HepG2 (cell line): ENCODE measurements at regions not wholly inside any gene's neighbourhood (a gene's known extent, or its start where the extent isn't known, plus 50 kb on each side); places are given as distances from the start of the nearest gene placed in this dataset.

ENCODE experiments used
- CTCF ChIP-seq: sonication (generic); formaldehyde crosslinking; IDR thresholded peaks from 2 replicates; pipeline ENCODE4 v1.5.0; 2020; ENCODE audit warnings: mild to moderate bottlenecking, missing genetic modification reagents, moderate library complexity
- GABPB1 ChIP-seq: IDR thresholded peaks from 2 replicates; pipeline ENCODE4 v1.6.1; 2016; ENCODE audit warnings: mild to moderate bottlenecking, missing genetic modification reagents, moderate library complexity, missing compliant biosample characterization
- GATAD2A ChIP-seq: IDR thresholded peaks from 2 replicates; pipeline ENCODE4 v1.6.1; 2016
- POLR2A ChIP-seq, 2 experiments: IDR thresholded peaks; 2 replicates each; pipeline ENCODE4 v1.6.1; 2011; ENCODE audit warnings: low read depth in 2 of 2, low read length in 2 of 2, mild to moderate bottlenecking in 1 of 2, moderate library complexity in 1 of 2; ENCODE audit not compliant: insufficient read depth in 1 of 2
- POLR2AphosphoS5 ChIP-seq: IDR thresholded peaks from 2 replicates; pipeline ENCODE4 v1.6.1; 2012; ENCODE audit warnings: low read depth, low read length
- RELA ChIP-seq: sonication (generic); formaldehyde crosslinking; IDR thresholded peaks from 2 replicates; pipeline ENCODE4 v1.4.0; 2020; ENCODE audit warnings: missing genetic modification reagents
- ZBTB7B ChIP-seq: sonication (generic); formaldehyde crosslinking; IDR thresholded peaks from 2 replicates; pipeline ENCODE4 v1.4.0; 2020; ENCODE audit warnings: missing genetic modification reagents
- ZNF382 ChIP-seq: sonication (generic); formaldehyde crosslinking; IDR thresholded peaks from 2 replicates; pipeline ENCODE4 v1.5.0; 2020; ENCODE audit warnings: missing genetic modification reagents, mild to moderate bottlenecking, borderline replicate concordance
- ZNF512 ChIP-seq: sonication (generic); formaldehyde crosslinking; IDR thresholded peaks from 2 replicates; pipeline ENCODE4 v1.4.0; 2020; ENCODE audit warnings: mild to moderate bottlenecking, missing genetic modification reagents
- ZNF781 ChIP-seq: sonication (generic); formaldehyde crosslinking; IDR thresholded peaks from 2 replicates; pipeline ENCODE4 v1.5.1; 2020; ENCODE audit warnings: borderline replicate concordance, mild to moderate bottlenecking, missing genetic modification reagents; ENCODE audit errors: not compliant biosample characterization
- ZNF841 ChIP-seq: sonication (generic); formaldehyde crosslinking; IDR thresholded peaks from 2 replicates; pipeline ENCODE4 v1.8.1; 2023; ENCODE audit warnings: missing genetic modification reagents, borderline replicate concordance
- TF ChIP-seq, protein P1 (sequence below): sonication (generic); formaldehyde crosslinking; IDR thresholded peaks from 2 replicates; pipeline ENCODE4 v1.4.0; 2020; ENCODE audit warnings: missing genetic modification reagents, mild to moderate bottlenecking, borderline replicate concordance
- TF ChIP-seq, protein P2 (sequence below): sonication (generic); formaldehyde crosslinking; IDR thresholded peaks from 2 replicates; pipeline ENCODE4 v1.5.0; 2020; ENCODE audit warnings: mild to moderate bottlenecking, missing genetic modification reagents, borderline replicate concordance

DNA sequence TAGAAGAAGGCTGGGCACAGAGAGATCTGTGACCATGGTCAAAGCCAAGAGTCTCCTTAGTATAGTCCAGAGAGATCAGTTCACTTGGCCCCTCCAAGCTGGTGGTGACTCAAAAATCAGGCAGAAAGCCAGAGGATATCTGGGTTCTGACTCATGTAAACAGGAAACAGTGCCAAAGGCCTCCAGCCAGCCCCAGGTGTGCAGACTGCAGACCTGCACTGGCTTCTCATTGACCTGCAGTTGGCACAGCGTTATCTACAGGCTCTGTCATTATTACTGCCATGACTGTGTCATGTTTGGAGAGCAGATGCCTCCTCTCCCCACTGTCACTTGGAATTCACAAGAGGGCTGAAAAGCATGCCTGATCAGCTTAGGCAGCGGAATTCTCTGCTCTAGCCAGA is 295.7 kb upstream of the PRKD1 start:
- TF ChIP-seq CTCF (CRISPR knock-in tag) (no peak), POLR2A (IDR thresholded peaks at IDR 0.05; ENCODE audit: insufficient read depth in 1 of 2, low read depth in 2 of 2, low read length in 2 of 2) (no peak), GATAD2A (no peak), ZBTB7B (CRISPR knock-in tag) (no peak), RELA (CRISPR knock-in tag) (no peak), ZNF512 (CRISPR knock-in tag) (no peak), ZNF382 (CRISPR knock-in tag) (no peak), GABPB1 (no peak; the same call in 1 of the 2 replicates), ZNF781 (CRISPR knock-in tag) (no peak), POLR2AphosphoS5 (no peak), ZNF841 (no peak)
- TF ChIP-seq, protein P1, sequence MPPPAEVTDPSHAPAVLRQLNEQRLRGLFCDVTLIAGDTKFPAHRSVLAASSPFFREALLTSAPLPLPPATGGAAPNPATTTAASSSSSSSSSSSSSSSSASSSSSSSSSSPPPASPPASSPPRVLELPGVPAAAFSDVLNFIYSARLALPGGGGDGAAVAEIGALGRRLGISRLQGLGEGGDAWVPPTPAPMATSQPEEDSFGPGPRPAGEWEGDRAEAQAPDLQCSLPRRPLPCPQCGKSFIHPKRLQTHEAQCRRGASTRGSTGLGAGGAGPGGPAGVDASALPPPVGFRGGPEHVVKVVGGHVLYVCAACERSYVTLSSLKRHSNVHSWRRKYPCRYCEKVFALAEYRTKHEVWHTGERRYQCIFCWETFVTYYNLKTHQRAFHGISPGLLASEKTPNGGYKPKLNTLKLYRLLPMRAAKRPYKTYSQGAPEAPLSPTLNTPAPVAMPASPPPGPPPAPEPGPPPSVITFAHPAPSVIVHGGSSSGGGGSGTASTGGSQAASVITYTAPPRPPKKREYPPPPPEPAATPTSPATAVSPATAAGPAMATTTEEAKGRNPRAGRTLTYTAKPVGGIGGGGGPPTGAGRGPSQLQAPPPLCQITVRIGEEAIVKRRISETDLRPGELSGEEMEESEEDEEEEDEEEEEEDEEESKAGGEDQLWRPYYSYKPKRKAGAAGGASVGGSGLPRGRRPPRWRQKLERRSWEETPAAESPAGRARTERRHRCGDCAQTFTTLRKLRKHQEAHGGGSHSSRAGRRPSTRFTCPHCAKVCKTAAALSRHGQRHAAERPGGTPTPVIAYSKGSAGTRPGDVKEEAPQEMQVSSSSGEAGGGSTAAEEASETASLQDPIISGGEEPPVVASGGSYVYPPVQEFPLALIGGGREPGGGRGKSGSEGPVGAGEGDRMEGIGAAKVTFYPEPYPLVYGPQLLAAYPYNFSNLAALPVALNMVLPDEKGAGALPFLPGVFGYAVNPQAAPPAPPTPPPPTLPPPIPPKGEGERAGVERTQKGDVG: no peak
- TF ChIP-seq, protein P2, sequence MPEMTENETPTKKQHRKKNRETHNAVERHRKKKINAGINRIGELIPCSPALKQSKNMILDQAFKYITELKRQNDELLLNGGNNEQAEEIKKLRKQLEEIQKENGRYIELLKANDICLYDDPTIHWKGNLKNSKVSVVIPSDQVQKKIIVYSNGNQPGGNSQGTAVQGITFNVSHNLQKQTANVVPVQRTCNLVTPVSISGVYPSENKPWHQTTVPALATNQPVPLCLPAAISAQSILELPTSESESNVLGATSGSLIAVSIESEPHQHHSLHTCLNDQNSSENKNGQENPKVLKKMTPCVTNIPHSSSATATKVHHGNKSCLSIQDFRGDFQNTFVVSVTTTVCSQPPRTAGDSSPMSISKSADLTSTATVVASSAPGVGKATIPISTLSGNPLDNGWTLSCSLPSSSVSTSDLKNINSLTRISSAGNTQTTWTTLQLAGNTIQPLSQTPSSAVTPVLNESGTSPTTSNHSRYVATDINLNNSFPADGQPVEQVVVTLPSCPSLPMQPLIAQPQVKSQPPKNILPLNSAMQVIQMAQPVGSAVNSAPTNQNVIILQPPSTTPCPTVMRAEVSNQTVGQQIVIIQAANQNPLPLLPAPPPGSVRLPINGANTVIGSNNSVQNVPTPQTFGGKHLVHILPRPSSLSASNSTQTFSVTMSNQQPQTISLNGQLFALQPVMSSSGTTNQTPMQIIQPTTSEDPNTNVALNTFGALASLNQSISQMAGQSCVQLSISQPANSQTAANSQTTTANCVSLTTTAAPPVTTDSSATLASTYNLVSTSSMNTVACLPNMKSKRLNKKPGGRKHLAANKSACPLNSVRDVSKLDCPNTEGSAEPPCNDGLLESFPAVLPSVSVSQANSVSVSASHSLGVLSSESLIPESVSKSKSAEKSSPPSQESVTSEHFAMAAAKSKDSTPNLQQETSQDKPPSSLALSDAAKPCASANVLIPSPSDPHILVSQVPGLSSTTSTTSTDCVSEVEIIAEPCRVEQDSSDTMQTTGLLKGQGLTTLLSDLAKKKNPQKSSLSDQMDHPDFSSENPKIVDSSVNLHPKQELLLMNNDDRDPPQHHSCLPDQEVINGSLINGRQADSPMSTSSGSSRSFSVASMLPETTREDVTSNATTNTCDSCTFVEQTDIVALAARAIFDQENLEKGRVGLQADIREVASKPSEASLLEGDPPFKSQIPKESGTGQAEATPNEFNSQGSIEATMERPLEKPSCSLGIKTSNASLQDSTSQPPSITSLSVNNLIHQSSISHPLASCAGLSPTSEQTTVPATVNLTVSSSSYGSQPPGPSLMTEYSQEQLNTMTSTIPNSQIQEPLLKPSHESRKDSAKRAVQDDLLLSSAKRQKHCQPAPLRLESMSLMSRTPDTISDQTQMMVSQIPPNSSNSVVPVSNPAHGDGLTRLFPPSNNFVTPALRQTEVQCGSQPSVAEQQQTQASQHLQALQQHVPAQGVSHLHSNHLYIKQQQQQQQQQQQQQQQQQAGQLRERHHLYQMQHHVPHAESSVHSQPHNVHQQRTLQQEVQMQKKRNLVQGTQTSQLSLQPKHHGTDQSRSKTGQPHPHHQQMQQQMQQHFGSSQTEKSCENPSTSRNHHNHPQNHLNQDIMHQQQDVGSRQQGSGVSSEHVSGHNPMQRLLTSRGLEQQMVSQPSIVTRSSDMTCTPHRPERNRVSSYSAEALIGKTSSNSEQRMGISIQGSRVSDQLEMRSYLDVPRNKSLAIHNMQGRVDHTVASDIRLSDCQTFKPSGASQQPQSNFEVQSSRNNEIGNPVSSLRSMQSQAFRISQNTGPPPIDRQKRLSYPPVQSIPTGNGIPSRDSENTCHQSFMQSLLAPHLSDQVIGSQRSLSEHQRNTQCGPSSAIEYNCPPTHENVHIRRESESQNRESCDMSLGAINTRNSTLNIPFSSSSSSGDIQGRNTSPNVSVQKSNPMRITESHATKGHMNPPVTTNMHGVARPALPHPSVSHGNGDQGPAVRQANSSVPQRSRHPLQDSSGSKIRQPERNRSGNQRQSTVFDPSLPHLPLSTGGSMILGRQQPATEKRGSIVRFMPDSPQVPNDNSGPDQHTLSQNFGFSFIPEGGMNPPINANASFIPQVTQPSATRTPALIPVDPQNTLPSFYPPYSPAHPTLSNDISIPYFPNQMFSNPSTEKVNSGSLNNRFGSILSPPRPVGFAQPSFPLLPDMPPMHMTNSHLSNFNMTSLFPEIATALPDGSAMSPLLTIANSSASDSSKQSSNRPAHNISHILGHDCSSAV (CRISPR knock-in tag): no peak
